Right renal cortex interstitium (tissue), 3 donors: ENCODE measurements at regions not wholly inside any gene's neighbourhood (a gene's known extent, or its start where the extent isn't known, plus 50 kb on each side); places are given as distances from the start of the nearest gene placed in this dataset.

Experiments
- DNase-seq, 3 donors: peaks; one replicate each; pipeline ENCODE4 v3.0.0-alpha.2; 2013; ENCODE audit warnings: low read depth in 3 of 3, low spot score in 2 of 3

- DNase-seq: no peak
Observed at GRCh38 chr2:118668431-118669424, 178.7 kb downstream of the EN1 start.

GRCh38 chr2:118667964-118668363 is 179.5 kb downstream of the EN1 start:
- DNase-seq: no peak

- no peak for DNase-seq
Observed at GRCh38 chr2:118667348-118667747, 180.1 kb downstream of the EN1 start.

GRCh38 chr2:118665784-118666529 is 181.5 kb downstream of the EN1 start:
- DNase-seq: no peak

- no peak for DNase-seq
Observed at GRCh38 chr2:118661179-118661578, 186.3 kb downstream of the EN1 start.

GRCh38 chr2:118658596-118659198 is 188.8 kb downstream of the EN1 start:
- DNase-seq: no peak

GRCh38 chr2:118657466-118657865 is 190.0 kb downstream of the EN1 start:
- no peak for DNase-seq

GRCh38 chr2:118654945-118655344 is 192.5 kb downstream of the EN1 start:
- DNase-seq: no peak

GRCh38 chr2:118650327-118650726 is 197.1 kb downstream of the EN1 start:
- no peak for DNase-seq

GRCh38 chr2:118645876-118646275 is 201.6 kb downstream of the EN1 start:
- DNase-seq: no peak

- no peak for DNase-seq
Observed at GRCh38 chr2:118644190-118644589, 203.3 kb downstream of the EN1 start.

GRCh38 chr2:118643294-118643693 is 204.2 kb downstream of the EN1 start:
- no peak for DNase-seq

GRCh38 chr2:118642501-118642900 is 204.9 kb downstream of the EN1 start:
- no peak for DNase-seq

- no peak for DNase-seq
Observed at GRCh38 chr2:118641711-118642110, 205.7 kb downstream of the EN1 start.

- no peak for DNase-seq
Observed at GRCh38 chr2:118639371-118639770, 208.1 kb downstream of the EN1 start.

- DNase-seq: no peak
Observed at GRCh38 chr2:118638453-118638852, 209.0 kb downstream of the EN1 start.

- no peak for DNase-seq
Observed at GRCh38 chr2:118635891-118636290, 211.6 kb downstream of the EN1 start.

GRCh38 chr2:118634876-118635275 is 212.6 kb downstream of the EN1 start:
- no peak for DNase-seq

GRCh38 chr2:118633371-118634018 is 214.0 kb downstream of the EN1 start:
- DNase-seq: no peak

GRCh38 chr2:118632921-118633320 is 214.5 kb downstream of the EN1 start:
- DNase-seq: no peak

GRCh38 chr2:118627156-118627555 is 220.3 kb downstream of the EN1 start:
- no peak for DNase-seq
